ENCODE measurements at regions not wholly inside any gene's neighbourhood (a gene's known extent, or its start where the extent isn't known, plus 50 kb on each side); places are given as distances from the start of the nearest gene placed in this dataset.

DNA sequence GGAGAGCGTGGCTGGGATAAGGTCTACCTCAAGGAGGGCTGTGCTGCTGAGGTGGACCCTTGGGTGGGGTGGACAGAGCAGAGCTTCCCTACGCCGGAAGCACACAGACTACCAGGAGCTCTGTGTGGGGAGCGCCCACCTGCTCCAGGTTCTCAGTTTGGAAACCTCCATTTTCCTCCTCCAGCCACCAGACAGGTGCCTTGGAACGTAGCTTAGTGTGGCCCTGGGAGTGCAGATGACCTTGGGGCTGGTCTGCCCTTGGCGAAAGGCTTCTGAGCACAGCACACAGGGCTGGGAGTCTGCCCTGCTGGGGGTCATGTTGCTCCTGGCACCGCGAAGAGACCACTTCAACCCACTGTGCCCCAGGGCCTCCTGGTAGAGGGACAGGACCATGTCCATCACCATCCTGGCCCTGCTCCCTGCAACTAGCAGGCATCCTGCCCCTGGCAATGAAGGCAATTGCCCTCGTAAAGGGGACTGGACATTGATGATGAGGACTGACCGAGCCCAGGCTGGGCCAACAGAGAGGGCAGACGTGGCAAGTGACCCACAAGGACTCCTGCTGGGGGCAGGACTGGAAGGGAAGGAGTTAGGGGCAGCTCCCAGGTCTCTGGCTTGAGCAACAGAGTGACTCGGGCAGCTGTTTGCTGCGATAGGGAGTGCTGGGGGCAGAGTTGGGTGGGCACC lies 214.7 kb downstream of the CYP26B1 start:
- no peak for TF ChIP-seq EZH2 (IDR thresholded peaks at IDR 0.05; ENCODE audit: borderline replicate concordance, insufficient read depth, low read length, poor library complexity, severe bottlenecking)
- TF ChIP-seq, protein P1, sequence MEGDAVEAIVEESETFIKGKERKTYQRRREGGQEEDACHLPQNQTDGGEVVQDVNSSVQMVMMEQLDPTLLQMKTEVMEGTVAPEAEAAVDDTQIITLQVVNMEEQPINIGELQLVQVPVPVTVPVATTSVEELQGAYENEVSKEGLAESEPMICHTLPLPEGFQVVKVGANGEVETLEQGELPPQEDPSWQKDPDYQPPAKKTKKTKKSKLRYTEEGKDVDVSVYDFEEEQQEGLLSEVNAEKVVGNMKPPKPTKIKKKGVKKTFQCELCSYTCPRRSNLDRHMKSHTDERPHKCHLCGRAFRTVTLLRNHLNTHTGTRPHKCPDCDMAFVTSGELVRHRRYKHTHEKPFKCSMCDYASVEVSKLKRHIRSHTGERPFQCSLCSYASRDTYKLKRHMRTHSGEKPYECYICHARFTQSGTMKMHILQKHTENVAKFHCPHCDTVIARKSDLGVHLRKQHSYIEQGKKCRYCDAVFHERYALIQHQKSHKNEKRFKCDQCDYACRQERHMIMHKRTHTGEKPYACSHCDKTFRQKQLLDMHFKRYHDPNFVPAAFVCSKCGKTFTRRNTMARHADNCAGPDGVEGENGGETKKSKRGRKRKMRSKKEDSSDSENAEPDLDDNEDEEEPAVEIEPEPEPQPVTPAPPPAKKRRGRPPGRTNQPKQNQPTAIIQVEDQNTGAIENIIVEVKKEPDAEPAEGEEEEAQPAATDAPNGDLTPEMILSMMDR (IDR thresholded peaks at IDR 0.05; ENCODE audit: poor library complexity, severe bottlenecking) = no peak

All from neural cell (in vitro differentiated cells).